ENCODE measurements at regions not wholly inside any gene's neighbourhood (a gene's known extent, or its start where the extent isn't known, plus 50 kb on each side); places are given as distances from the start of the nearest gene placed in this dataset.
"Not testable (repeated sequence)": the region's sequence is repeated elsewhere in the genome, so short reads cannot be mapped to it uniquely, and the experiment has no call there.

GRCh38 chr21:9862456-9862855, 658.9 kb upstream of the TPTE start:
- H3K27me3 ChIP-seq (replicated peaks in 1 of 7); H3K4me1 ChIP-seq; intact Hi-C loops (cut with DNase I; ENCODE audit: low total_unique reads): not testable (repeated sequence)

GRCh38 chr21:9867815-9868214, 653.6 kb upstream of the TPTE start:
- H3K27ac ChIP-seq; H3K4me3 ChIP-seq; DNase-seq; H3K4me1 ChIP-seq; intact Hi-C loops (cut with DNase I; ENCODE audit: low total_unique reads); H3K36me3 ChIP-seq; H3K27me3 ChIP-seq (replicated peaks in 1 of 7): not testable (repeated sequence)
- WGBS, 5 donors = 60 to 73% (median 69%) methylated on average over 1 of the region's 1 CpG
- H3K9me3 ChIP-seq = peaks cover 0 to 73% (median 71%) of the 10 kb centered on the region in 8 donors

More at GRCh38 chr21:9862456-9862855, 658.9 kb upstream of the TPTE start:
- 53 to 66% (median 54%) methylated on average over 4 of the region's 4 CpGs for WGBS, 5 donors
- DNase-seq, H3K4me3 ChIP-seq, H3K36me3 ChIP-seq, H3K27ac ChIP-seq: not testable (repeated sequence)
- H3K9me3 ChIP-seq = peaks cover 0 to 83% (median 73%) of the 10 kb centered on the region in 8 donors

DNA sequence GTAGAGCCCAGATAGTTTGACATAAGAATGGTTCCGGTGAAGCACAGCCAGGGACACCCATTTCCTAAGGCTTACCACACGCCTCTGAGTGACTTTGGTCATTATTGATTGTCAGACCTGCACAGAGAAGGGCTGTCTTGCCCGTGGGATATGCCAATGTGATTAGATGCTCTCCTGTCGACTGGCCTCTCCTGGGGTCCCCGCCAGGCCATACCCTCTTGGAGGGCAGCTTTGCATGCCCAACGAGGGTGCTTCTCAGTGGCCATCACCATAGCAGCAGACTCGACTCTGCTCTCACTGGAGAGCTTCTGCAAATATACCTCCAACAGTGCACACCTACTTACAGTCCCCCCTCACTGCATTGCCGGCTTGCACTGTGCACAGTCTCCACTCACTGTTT, 648.3 kb upstream of the TPTE start:
- H3K4me3 ChIP-seq; intact Hi-C loops (cut with DNase I; ENCODE audit: low total_unique reads); H3K27ac ChIP-seq; H3K36me3 ChIP-seq; DNase-seq; H3K27me3 ChIP-seq (replicated peaks in 1 of 7); H3K4me1 ChIP-seq: not testable (repeated sequence)
- WGBS, 5 donors = 55 to 71% (median 60%) methylated on average over 8 of the region's 8 CpGs
- H3K9me3 ChIP-seq = peaks cover under 1 to 69% (median 60%) of the 10 kb centered on the region in 8 donors

DNA sequence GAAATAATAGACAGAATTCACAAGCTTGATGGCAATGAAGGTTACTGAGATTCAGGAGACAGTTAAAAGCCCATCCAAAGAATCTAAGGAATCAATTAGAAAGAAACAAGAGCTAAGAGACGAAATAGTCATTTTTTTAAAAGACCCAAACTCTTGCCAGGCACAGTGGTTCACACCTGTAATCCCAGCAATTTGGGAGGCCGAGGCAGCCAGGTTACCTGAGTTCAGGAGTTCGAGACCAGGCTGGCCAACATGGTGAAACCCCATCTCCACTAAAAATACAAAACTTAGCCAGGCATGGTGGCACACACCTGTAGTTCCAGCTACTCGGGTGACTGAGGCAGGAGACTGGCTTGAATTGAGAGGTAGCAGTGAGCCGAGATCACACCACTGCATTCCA, 647.2 kb upstream of the TPTE start:
- H3K36me3 ChIP-seq; H3K4me3 ChIP-seq; intact Hi-C loops (cut with DNase I; ENCODE audit: low total_unique reads); H3K4me1 ChIP-seq; H3K27me3 ChIP-seq (replicated peaks in 1 of 7); DNase-seq; H3K27ac ChIP-seq: not testable (repeated sequence)
- H3K9me3 ChIP-seq = peaks cover 4 to 73% (median 63%) of the 10 kb centered on the region in 8 donors
- WGBS, 5 donors = 49 to 64% (median 58%) methylated on average over 5 of the region's 5 CpGs

GRCh38 chr21:9881430-9881829, 640.0 kb upstream of the TPTE start:
- intact Hi-C loops (cut with DNase I; ENCODE audit: low total_unique reads); H3K27me3 ChIP-seq (replicated peaks in 1 of 7); H3K36me3 ChIP-seq; H3K4me1 ChIP-seq; H3K4me3 ChIP-seq; DNase-seq; H3K27ac ChIP-seq: not testable (repeated sequence)
- WGBS, 5 donors = 59 to 65% (median 61%) methylated on average over 4 of the region's 4 CpGs
- H3K9me3 ChIP-seq = peaks cover 4 to 81% (median 75%) of the 10 kb centered on the region in 8 donors

GRCh38 chr21:9883047-9883446, 638.3 kb upstream of the TPTE start:
- H3K4me3 ChIP-seq; H3K36me3 ChIP-seq; H3K27ac ChIP-seq; H3K4me1 ChIP-seq; H3K27me3 ChIP-seq (replicated peaks in 1 of 7); intact Hi-C loops (cut with DNase I; ENCODE audit: low total_unique reads): not testable (repeated sequence)
- 22 to 30% (median 27%) methylated on average over 2 of the region's 2 CpGs for WGBS, 5 donors
- peaks cover 4 to 74% (median 62%) of the 10 kb centered on the region in 8 donors for H3K9me3 ChIP-seq
- peak; percentile 72 for DNase-seq

DNA sequence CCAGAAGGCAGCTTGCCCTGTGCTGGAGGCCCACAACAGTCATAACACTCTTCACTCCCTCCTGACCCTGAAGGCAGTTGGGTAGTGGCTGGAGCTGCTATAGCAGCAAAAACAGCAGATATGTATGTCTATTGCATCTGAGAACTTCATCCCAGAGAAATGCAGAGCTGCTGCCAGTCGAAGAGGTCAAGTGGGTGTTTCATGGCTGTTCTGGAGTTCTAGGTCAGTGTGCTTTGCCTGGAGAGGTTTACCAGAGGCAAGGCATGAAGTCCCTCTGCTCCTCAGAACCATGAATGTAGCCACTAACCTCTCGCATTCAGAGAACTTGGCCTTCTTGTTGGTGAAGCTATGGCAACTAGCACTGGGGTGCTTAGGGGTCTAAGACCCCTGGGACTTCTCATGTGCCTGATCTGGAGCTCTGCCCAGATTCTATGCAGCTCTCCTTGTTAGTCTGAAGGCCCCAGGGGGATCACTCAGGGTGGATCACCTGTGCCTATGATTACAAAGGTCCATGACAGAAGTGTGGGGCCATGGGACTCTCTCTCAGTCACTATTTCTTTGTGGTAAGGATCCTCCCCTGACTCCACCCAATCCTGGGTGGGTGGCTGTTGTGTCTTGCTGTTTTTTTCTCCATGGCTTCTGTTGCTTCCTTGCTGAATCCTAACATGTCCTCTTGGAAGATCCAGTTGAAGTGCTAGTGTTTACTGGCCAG, 637.7 kb upstream of the TPTE start:
- H3K27me3 ChIP-seq (replicated peaks in 1 of 7); intact Hi-C loops (cut with DNase I; ENCODE audit: low total_unique reads); H3K27ac ChIP-seq; H3K4me1 ChIP-seq; DNase-seq; H3K36me3 ChIP-seq; H3K4me3 ChIP-seq: not testable (repeated sequence)
- H3K9me3 ChIP-seq = peaks cover 0 to 72% (median 60%) of the 10 kb centered on the region in 8 donors
- 54 to 75% (median 59%) methylated on average over 2 of the region's 2 CpGs for WGBS, 5 donors

DNA sequence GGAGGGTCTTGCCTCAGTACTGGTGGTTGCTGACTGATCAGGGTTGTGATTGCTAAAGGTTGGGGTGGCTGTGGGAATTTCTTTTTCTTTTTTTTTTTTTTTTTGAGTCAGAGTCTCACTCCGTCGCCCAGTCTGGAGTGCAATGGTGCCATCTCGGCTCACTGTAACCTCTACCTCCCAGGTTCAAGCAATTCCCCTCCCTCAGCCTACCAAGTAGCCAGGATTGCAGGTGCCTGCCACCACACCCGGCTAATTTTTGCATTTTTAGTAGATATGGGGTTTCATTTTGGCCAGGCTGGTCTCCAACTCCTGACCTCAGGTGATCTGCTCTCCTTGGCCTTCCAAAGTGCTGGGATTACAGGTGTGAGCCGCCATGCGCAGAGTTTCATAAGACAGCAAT, 632.9 kb upstream of the TPTE start:
- H3K36me3 ChIP-seq; DNase-seq; H3K27ac ChIP-seq; H3K4me1 ChIP-seq; H3K4me3 ChIP-seq; H3K27me3 ChIP-seq (replicated peaks in 1 of 7); intact Hi-C loops (cut with DNase I; ENCODE audit: low total_unique reads): not testable (repeated sequence)
- peaks cover 3 to 66% (median 39%) of the 10 kb centered on the region in 8 donors for H3K9me3 ChIP-seq
- WGBS, 5 donors = 56 to 65% (median 58%) methylated on average over 6 of the region's 6 CpGs

DNA sequence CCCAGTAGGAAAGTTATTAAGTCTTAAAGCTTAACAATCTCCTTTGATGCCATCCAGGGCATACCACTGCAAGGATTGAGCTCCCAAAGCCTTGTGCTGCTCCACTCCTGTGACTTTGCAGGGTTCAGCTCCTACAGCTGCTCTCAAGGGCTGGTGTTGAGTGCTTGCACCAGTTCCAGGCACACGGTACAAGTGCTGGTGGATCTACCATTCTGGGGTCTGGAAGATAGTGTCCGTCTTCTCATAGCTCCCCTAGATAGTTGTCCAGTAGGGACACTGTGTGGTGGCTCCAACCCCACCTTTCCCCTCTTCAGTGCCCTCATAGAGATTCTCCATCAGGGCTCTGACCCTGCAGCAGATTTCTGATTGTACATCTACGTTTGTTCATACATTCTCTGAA, 617.8 kb upstream of the TPTE start:
- H3K27ac ChIP-seq; H3K4me3 ChIP-seq; intact Hi-C loops (cut with DNase I; ENCODE audit: low total_unique reads); H3K4me1 ChIP-seq; H3K36me3 ChIP-seq; H3K27me3 ChIP-seq (replicated peaks in 1 of 7): not testable (repeated sequence)
- peaks cover 0 to 60% (median 32%) of the 10 kb centered on the region in 8 donors for H3K9me3 ChIP-seq
- DNase-seq = peak; percentile 64
- 53 to 60% (median 56%) methylated on average over 3 of the region's 3 CpGs for WGBS, 5 donors

- peaks cover 0 to 63% (median 35%) of the 10 kb centered on the region in 8 donors for H3K9me3 ChIP-seq
- H3K27me3 ChIP-seq (replicated peaks in 1 of 7); H3K36me3 ChIP-seq; H3K4me1 ChIP-seq; intact Hi-C loops (cut with DNase I; ENCODE audit: low total_unique reads); DNase-seq; H3K4me3 ChIP-seq; H3K27ac ChIP-seq: not testable (repeated sequence)
- WGBS, 5 donors = 40 to 54% (median 41%) methylated on average over 5 of the region's 5 CpGs
These were observed 607.2 kb upstream of the TPTE start for GRCh38 chr21:9914135-9914534.

DNA sequence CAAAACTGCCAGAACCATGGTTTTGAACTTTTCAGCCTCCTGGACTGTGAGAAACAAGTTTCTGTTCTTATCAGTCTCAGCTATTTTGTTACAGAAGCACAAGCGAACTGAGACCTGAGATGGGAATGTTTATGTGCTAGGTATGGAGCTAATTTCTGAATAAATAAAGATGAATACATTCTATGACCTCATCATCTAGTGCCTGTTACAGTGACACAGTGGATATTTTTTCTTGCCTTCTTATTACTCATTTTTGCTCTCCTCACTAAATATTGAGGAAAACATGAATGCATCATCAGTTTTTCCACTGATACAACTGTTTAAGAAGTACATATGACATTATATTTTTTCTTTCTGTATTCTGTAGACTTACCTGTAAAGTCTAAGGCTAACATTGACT, 601.9 kb upstream of the TPTE start:
- H3K27ac ChIP-seq; H3K36me3 ChIP-seq; DNase-seq; H3K27me3 ChIP-seq (replicated peaks in 1 of 7); H3K4me1 ChIP-seq; intact Hi-C loops (cut with DNase I; ENCODE audit: low total_unique reads); H3K4me3 ChIP-seq: not testable (repeated sequence)
- 22 to 45% (median 31%) methylated on average over 1 of the region's 1 CpG for WGBS, 5 donors
- H3K9me3 ChIP-seq = peaks cover 0 to 38% (median 30%) of the 10 kb centered on the region in 8 donors
